ENCODE measurements at regions not wholly inside any gene's neighbourhood (a gene's known extent, or its start where the extent isn't known, plus 50 kb on each side); places are given as distances from the start of the nearest gene placed in this dataset.
A peak's percentile ranks its signal among the peaks of the same experiment; 100 is the strongest.

DNA sequence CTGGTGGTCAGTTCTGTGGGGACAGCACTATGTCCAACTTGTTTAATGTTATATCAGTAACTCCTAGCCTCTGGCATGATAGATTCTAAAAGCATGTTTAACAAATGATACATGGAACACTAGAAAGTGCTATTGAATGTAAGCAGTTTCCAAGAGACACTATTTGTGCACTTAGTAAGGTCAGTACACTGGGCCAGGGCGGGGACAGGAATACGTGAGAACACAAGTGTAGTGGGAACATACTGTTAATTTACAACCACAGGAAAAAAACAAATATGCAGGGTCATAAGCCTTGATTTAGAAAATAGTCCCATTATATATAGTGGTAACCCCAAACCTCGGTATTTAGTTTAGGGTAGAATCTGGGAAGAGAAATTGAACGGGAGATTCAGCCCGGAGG is 88.9 kb upstream of the SLC38A2 start:
- DNase-seq = no peak

DNA sequence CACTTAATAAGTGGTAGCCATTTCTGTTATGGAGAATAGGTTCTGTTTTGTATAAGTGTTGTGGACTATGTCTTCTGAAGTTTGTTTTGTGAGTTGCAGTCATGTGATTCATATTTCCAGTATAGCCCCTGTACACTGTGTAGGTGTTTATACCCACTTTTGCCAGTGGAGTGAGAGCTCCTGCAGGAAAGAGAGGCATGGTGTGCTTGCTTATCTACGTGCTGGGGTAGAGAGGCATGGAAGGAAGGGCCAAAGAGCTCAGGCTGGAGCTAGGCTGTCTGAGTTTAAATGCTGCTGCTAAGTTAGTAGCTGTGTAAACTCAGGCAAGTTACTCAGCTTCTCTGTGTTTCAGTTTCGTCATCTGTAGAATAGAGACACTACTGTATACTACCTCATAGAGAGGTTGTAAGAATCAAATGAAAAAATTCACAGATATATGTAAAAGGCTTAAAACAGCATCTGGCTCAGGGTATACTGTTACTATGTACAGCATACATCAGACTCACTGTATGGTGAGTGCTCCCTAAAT is 88.2 kb upstream of the SLC38A2 start:
- peak; percentile 60 for DNase-seq

DNA sequence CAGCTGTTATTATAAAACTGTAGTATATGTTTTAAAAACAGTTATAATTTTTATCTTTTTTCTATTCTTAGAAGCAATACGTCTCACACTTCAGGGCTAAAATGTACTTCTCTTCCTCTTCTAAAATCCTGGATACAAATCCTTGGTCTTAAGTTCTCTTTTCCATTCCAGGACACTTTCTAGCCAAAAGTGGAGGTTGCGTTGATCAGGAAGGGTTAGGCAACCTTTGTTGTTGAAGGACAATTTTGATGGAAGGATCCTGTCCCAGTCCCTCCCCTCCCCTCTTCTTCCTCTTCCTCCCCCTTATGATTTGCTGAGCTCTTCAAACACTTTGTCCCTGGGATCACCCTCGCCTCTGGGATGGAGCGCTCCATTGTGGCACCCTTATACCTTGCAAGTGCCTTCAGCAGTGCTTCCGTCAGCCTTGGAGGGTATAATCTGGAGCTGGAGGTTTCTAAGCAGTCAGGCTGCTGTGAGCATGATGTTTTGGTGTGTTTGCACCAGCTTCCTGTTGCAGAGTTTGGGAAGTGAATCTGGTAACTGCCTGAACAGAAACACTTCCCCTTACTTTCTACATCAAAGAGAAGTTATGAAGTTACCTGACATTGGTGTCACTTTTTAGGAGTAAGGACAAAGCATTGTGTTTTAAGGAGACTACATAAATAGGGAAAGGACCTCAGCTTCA is 87.4 kb upstream of the SLC38A2 start:
- peak; percentile 39 for DNase-seq

DNA sequence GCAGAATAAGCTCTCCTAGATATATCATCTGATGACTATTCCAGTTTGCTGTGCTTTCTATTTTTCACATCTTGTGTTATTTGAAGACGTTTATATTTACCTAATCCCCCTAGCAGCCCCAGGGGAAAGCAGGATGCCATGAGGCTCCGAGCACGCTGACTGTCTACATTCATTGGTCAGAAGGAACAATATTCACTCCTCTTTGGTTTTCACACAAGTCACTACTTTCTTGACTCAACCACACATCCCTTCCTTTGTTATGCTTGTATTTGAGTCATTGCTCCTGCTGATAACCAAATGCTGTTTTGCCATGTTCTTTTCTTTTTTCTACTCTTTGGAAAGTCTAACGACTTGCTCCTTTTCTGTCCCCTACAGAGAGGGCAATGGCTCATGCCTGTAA is 86.5 kb upstream of the SLC38A2 start:
- DNase-seq = peak; percentile 81

DNA sequence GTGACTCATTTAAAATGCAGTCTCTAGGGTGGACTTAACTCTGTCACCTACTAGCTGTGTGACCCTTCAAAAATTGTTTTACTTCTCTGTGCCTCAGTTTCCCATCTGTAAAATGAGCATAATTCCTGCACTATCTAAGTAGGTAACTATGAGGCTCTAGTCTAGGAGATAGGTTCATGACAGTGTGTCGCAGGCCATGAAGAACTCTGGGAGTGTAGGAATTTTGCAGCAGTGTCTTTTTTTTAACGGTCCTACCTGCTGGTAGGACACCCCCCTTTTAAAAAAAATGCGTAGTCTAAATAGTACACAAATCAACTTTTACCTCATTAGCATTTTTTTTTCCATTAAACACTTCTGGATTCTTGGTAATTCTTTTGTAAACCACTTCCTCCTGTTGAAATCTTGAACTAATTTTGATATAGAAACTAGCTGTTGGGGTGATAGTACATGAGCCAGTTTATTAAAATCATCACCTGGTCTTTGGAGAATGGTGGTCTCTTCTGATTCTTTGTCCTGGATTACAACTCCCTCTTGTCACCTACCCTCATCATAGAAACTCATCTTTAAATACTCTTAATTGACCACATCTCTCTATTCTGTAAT is 86.0 kb upstream of the SLC38A2 start:
- DNase-seq = peak; percentile 57

DNA sequence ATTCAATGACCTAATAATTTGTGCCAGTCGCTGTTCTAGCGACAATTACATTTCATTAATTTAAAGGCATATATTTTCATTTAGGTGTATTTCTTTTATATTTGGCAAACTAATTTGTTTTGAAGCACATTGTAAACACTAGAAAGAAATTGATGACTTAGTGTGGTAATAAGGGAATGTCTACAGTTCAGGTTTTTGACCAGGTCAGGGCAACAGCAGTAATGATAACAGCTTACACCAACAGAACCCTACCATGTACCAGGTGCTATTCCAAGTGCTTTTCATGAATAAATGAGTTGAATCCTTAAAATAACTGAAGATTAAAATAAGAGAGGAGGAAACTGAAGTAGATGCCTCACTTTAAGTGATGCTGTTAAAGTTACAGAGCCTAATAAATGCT is 85.4 kb upstream of the SLC38A2 start:
- DNase-seq = no peak

DNA sequence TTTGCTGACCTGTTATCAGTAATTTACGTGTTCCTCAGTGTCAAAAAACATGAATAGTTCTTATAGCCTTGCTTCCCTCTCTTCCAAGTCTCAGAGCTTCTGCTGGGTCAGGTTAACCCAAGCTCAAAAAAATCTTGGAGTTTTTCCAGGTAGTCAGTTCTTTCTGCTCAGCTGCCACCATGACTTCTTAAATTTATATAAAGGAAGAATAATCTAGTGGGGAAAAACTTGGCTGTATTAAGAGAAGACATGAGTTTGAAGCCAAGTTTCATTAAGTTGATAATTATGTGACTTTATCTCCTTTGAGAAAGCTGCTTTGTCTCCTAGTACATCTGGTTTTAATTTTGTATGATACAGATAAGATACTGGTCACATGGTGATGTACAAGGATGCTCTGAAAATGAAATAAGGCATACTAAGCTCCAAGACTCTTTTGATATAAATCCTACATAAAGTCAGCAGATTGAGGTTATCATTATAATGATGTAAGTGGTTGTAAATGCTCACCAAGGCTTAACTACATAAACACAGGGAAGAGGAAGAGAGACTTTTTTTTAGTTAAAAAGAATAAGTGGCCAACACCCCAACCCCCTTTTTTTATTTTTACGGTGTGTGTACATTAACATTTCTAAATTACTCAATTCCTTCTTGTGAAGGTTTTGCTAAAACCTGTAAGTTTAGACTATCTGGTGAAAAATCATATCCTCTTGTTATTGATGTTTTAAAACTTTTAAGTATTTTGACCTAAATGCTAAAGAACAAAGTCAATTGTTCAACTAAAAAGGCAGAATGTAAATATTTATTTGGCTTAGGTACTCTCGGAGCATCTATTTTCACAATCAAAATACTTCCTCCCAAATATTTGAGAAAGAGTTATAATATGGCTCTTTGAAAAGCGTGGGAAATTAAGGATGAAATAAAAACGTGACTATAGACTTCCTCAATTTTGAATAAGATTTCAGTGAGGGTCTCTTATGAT is 84.1 kb upstream of the SLC38A2 start:
- DNase-seq = no peak

DNA sequence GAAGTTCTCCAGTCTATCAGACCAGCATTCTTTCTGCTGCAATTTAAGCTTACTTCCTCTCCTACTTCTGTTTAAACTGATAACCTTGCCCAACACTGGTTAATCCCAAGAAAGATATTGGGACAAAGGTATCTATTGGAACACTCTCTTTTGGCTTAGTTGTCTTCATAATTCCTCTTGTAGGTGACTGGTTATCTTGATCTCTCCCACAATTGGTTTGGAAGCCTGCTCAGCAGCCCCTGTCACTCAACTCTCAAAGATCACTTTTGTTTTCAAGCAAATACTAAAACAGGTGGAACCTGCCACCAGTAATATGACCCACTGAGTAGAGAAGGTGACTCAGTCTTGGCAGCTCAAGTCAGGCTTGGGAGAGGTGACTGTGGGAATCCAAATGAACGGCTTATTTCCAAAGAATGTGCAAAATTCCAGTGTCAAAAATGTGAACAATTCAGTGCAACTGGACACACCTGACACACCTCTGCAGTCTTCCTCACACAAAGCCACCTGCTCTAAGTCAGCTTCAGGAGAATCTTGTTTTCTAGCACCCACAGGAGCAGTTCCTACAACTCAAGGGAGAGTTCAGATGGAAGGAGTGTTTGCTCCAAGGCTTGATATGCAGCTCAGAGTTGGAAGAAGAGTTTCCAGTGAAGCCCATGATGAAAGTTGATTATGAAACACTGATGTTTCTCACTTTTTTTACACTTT is 83.2 kb upstream of the SLC38A2 start:
- DNase-seq = no peak

DNA sequence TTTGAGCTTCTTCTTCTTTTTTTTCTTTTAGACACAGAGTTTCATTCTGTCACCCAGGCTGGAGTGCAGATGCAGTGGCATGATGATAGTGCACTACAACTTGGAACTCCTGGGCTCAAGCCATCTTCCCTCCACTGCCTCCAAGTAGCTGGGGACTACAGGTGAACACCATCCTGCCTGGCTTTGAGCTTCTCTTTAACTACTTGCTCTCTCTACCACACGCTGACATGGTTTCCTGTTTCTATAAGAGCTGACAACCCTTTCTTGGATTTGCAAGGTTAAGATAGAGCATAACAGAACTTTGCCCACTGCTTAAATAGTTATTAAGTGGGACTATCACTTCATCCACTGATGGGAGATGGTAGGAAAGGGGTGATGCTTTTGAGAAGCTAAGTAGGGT is 82.4 kb upstream of the SLC38A2 start:
- DNase-seq = no peak

DNA sequence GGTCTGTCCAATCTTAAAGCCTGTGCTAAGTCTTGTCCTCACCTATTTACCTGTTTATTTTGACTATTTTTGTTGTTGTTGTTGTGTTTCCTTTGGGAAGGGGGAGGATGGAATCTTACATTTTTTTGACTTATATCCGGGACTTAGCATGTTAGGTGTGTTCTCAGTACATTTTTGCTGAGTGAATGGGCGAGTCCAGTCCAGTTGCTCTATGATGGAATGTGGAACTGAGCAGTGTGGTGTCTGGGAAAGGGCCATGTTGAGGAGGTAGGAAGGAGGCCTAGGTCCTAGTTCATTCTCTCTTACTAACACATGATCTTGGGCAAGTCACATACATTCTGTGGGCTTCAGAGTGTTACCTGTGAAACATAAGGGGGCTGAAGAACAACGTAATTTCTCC is 80.9 kb upstream of the SLC38A2 start:
- DNase-seq = no peak

DNA sequence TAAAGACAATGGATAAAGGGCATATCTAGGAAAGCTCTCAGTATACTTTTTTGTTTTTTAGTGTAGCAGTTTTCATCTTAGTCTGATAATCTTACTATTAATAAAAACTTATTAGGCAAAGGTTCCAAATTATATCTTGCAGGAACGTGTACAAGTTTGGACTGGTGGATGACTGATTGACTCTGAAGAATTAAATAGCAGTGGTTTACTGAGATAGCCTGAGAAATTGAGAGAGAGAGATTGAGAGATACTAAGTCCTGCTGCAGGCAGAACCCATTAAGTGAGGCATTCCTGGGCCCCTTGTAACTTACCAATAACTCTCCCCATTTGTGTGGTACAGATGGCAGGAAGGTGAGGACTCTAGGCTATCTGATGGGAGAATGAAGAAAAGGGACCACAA is 80.2 kb upstream of the SLC38A2 start:
- DNase-seq = no peak

DNA sequence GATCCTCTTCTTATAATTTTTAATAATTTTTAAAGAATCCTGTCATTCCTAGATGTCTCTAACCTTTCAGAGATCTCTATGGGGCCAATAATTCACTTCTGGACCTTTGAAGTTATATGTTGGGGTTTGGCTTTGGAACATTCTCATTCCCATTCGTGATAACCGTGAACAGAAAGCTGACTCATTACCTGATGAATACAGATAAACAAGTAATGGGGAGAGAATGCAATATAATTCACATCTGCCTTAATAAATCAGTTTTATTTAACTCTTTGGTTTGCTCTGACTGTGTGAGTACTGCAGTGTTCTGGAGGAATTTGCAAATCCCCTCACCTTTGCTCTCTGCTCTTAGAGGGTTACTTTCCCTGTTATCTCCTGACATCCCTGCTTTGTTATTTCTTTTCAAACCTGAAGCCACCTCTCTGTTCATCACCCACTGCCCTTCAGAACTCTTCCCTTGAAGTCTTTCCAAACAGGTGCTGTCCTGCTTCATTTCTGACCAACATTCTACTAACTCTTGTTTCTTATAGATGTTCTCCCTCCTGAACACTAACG is 79.6 kb upstream of the SLC38A2 start:
- no peak for DNase-seq

DNA sequence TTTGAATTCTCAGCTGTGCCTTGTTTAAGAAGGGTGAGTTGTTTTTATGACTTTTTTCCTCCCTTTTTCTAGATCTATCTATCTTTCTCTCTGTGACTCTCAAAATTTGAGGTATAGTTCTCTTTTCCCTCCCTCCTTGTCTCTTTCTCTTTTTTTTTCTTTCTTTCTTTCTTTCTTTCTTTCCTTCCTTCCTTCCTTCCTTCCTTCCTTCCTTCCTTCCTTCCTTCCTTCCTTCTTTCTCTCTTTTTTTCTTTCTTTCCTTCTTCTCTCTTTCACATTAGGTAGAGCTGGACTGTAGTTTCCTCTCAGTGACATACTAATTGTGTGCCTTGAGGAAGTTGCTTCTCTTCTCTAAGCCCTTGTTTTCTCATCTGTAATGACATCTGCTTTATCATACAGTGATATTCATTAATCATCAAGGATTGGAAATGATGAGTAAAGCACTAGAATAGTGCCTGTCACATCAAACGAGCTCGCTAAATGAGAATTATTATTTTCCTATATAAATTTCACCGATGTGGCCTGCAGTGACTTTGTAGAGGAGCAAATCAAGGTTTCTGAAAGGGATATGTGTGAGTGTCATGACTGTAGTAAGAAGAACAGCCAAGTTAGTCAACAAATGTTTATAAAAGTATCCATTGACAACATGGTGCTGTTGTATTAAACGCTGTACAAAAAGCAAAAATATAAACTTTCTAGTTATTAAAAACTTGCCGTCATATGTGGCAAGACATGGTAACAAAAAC is 78.9 kb upstream of the SLC38A2 start:
- peak; percentile 6 for DNase-seq

DNA sequence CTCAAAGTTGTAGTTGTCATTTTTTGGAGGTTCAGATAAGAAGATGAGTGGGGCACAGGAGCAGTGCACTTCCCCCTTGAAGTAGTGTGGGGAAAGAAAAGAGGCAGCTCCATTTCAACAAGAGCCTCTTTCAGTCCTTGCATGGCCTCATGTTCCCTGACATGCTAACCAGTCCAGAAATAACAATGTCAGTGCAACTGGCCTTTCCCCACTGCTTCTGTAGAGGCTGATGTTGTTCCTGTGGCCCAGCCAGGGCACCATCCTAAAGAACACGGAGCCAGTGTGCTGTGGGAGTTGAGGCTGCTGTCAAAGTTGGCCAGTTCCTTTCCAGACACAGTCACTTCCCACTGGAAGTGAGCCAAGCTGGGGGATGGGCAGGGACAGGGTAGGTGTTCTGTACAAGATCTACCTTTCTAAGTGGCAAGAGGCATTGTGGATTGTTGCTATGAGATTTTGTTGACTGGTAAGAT is 77.7 kb upstream of the SLC38A2 start:
- no peak for DNase-seq

DNA sequence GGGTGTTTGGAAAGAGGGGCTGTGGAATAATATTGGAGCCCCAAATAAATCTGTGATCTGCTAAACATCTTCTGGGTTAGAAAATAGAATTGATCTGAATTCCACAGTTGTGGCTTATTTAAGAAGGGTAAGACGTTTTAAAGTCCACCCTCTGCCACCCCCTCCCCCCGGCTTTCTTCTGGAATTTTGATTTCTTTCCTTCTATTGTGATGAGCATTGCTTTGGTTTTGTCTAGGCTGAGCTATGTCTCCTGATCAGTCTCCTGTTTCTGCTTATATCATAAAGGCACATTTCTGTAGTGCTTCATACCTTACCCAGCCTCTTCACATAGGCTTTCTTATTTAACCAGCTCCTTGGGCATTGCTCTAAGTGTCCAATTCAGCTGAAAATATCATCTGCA is 77.3 kb upstream of the SLC38A2 start:
- DNase-seq = no peak

DNA sequence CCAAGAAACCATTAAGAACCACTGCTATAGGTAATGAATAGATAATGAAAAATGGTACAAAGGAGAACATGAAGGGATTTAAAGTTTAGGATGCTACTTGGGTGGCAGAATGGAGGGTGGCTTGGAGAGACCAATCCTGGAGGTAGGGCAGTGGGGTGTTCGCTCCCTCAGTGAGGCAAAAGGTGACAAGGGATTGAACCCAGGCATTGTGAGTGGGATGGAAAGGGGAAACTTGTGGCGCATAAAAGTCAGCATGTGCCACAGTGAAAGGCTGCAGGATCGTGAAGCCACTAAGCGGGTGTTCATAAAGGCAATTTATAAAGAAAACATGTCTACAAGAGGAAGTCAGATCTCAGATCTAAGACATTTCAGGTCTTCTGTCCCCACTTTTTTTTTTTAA is 76.7 kb upstream of the SLC38A2 start:
- DNase-seq = no peak

DNA sequence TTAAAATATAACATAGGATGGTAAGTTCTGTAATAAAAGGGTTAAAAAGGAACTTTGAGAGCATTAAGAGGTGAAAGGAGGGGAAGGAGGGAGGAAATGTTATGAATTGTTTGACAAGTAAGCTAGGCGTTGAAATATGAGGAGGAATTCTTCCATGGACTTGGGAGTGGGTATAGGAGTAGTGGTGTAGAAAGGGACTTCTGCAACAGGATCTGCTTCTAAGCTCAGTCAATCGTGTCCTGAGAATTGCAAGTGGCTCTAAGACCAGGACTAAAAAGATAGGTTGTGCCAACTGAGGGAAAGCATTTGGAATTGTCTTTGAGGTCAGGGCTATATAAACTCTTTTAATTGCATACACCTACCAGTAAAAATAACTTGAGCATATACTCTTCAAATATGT is 74.1 kb upstream of the SLC38A2 start:
- DNase-seq = no peak

DNA sequence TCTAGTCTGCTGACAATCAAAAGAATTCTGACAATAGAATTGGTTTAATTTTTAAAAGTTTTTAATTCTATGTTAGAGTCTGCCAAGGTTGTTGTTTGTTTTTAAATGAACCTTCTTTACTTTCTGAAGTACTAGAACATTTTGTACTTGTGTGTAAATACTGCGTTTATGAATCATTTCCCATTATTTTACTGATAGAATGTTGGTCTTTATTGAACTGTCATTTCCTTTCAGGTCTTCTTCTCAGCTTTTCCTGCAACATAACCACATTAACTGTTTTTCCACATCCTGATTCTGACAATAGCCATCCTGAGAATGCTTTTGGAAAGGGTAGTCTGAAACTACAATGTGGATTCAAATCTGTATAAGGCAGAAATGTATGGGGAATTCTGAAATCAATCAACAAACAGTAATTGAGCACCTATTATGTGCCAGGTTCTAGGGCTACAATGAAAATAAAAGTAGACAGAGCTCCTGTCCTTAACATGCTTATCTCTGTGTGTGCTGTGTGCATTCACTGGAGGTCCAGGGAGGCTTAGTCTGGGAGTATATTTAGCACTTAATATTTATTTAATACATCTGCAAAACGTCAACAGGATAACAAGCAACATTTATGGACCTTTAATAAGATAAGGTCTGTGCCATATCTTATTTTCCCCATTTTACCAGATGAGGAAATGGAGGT is 73.1 kb upstream of the SLC38A2 start:
- peak; percentile 36 for DNase-seq

DNA sequence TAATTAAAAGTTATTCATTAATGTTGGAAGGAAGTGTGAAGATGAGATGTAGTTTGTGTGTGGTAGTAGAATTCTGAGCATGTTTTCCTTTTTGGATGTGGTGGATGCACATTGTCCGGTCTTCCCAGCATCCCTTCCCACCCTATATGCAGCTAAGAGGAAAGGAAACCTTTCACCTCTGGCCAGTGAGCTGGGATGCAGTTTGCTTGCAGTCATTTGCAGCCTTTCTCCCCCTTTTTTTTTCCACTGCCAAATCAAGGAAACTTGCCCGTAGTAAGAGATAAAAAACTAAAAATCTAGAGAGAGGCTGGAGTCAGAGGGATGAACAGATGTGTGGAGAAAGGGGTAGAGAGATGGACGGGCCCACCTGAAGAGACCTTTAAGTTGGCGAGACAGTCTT is 72.5 kb upstream of the SLC38A2 start:
- DNase-seq = no peak

DNA sequence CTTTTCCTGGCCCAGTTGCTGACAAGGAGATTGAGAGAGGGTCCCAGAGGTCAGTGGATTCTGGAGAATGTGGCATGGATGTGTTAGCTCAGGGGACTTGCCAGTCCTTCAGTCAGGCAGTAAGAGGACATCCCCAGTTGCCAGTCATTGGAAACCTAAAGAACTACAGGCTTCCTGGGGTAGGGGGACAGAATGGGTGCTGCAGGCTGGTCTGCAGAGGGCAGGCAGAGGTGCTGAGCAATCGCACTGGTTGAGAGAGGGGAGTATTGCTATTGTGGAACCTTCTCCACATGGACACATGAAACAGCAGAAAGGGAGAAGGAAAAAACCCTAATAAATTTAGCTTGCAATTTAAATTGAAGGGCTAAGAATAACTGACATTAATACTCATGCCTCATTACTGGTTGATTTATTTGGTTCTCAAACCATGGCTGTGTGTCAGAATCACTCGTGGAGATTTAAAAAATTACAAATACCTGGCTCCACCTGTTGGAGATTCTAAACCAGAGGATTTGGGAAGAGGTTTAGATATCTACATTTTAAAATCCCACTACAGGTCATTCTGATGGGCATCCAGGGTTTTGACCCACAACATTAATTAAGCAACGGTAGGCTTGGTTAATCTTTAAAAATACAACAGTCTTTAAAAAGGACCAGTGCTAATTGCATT is 71.2 kb upstream of the SLC38A2 start:
- DNase-seq = no peak

DNA sequence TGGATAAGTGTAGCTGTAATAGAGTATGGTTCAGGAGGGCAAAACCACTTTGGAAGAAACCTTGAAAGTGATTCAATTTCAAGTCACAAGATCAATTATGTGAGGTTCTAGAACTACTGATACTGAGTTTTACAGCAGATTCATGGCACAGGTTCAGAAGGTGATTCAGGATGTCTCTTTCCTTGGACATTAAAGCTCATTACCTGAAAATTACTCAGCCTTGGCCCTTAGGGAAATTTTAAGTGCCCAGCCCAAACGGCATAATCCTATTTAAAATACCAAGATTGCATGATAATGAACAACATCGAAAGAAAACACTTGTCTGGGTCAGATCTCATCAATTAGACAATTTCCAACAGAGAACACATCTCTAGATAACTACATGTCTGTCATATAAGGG is 70.2 kb upstream of the SLC38A2 start:
- no peak for DNase-seq

All from activated CD4-positive, alpha-beta T cell treated with anti-CD3 and anti-CD28 coated beads, Interleukin-10, Interleukin-2, amounts not matched to agents 100 ng/mL and 50 ng/mL, durations not matched to agents 16 hours and 8 hours (primary cell).